Spleen (tissue), 7 donors: ENCODE measurements at regions not wholly inside any gene's neighbourhood (a gene's known extent, or its start where the extent isn't known, plus 50 kb on each side); places are given as distances from the start of the nearest gene placed in this dataset.

Source experiments
- POLR2A ChIP-seq, 3 donors: fragments of 450-650 bp; IDR thresholded peaks; one replicate each; pipeline ENCODE4 v1.5.1; 2017; ENCODE audit warnings: antibody characterized with exemption in 3 of 3, mild to moderate bottlenecking in 1 of 3
- TF ChIP-seq, protein P1 (sequence below), 11 experiments: fragments of 200-600 bp in 7 of 11; fragments of 450-650 bp in 4 of 11; sonication (generic) in 4 of 11; IDR thresholded peaks in 8 of 11; conservative IDR thresholded peaks in 3 of 11; 1 replicate in 7 of 11; 2 replicates in 4 of 11; pipeline versions ENCODE4 v1.4.0 to v1.8.0; 2016 to 2021; ENCODE audit warnings: antibody characterized with exemption in 11 of 11, inconsistent platforms in 4 of 11, mild to moderate bottlenecking in 1 of 11
- donor health status: DM: no; HTN: no; CAD: no; lungs with moderate emphysema.
- donor health status: DM: no; HTN: no; CAD: no.
- donor health status: DM: no; HTN: no; CAD: no.

DNA sequence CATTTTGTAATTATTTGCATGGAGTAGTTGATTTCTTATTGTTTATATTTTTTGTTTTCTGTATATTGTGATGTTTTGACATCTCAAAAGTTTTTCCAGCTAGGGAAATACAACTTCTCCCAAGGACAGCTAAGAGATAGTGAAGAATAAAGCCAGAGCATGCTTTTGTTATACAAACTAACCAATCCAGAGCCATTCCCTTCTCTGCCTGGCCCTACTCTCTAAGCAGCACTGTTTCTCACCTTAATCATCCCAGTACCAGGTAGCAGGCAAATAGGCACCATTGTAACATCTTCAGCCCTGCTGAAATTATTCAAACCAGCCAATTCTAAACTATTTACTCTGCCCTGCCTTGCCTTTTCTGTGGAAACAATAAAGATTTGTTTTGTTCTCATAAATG lies 1063.4 kb upstream of the CHAC2 start:
- no peak for TF ChIP-seq POLR2A (IDR thresholded peaks at IDR 0.05)
- TF ChIP-seq, protein P1, sequence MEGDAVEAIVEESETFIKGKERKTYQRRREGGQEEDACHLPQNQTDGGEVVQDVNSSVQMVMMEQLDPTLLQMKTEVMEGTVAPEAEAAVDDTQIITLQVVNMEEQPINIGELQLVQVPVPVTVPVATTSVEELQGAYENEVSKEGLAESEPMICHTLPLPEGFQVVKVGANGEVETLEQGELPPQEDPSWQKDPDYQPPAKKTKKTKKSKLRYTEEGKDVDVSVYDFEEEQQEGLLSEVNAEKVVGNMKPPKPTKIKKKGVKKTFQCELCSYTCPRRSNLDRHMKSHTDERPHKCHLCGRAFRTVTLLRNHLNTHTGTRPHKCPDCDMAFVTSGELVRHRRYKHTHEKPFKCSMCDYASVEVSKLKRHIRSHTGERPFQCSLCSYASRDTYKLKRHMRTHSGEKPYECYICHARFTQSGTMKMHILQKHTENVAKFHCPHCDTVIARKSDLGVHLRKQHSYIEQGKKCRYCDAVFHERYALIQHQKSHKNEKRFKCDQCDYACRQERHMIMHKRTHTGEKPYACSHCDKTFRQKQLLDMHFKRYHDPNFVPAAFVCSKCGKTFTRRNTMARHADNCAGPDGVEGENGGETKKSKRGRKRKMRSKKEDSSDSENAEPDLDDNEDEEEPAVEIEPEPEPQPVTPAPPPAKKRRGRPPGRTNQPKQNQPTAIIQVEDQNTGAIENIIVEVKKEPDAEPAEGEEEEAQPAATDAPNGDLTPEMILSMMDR (IDR thresholded peaks at IDR 0.05 in 8 of 11, conservative IDR thresholded peaks at IDR 0.05 in 3 of 11): no peak
